BLaER1 treated with 17β-estradiol and CSF1 and Interleukin-3, amounts not matched to agents 10 nM and 100 nM (cell line): ENCODE measurements at regions not wholly inside any gene's neighbourhood (a gene's known extent, or its start where the extent isn't known, plus 50 kb on each side); places are given as distances from the start of the nearest gene placed in this dataset.

Source experiments
- H3K27ac ChIP-seq, 11 experiments: shearing (Covaris generic); formaldehyde crosslinking; 2 replicates each; pipeline ENCODE4 v1.8.1; 2022
- H3K27me3 ChIP-seq, 11 experiments: shearing (Covaris generic); formaldehyde crosslinking; 2 replicates each; pipeline ENCODE4 v1.8.1; 2022
- H3K36me3 ChIP-seq, 11 experiments: shearing (Covaris generic); formaldehyde crosslinking; 2 replicates each; pipeline ENCODE4 v1.8.1; 2022
- H3K4me1 ChIP-seq, 10 experiments: shearing (Covaris generic); formaldehyde crosslinking; 2 replicates each; pipeline ENCODE4 v1.8.1; 2022
- H3K4me2 ChIP-seq, 11 experiments: shearing (Covaris generic); formaldehyde crosslinking; 2 replicates each; pipeline ENCODE4 v1.8.1; 2022
- H3K4me3 ChIP-seq, 10 experiments: shearing (Covaris generic); formaldehyde crosslinking; 2 replicates each; pipeline ENCODE4 v1.8.1; 2022
- H3K9ac ChIP-seq, 11 experiments: shearing (Covaris generic); formaldehyde crosslinking; 2 replicates each; pipeline ENCODE4 v1.8.1; 2022
- H3K9me3 ChIP-seq, 11 experiments: shearing (Covaris generic); formaldehyde crosslinking; replicated peaks in 1 of 11; 2 replicates each; pipeline ENCODE4 v1.8.1; 2022
- H4K20me1 ChIP-seq, 11 experiments: shearing (Covaris generic); formaldehyde crosslinking; 2 replicates each; pipeline ENCODE4 v1.8.1; 2022
- Cebpa-rat ChIP-seq, 11 experiments: shearing (Covaris generic); IDR thresholded peaks; 2 replicates each; pipeline ENCODE4 v1.8.1; 2022

DNA sequence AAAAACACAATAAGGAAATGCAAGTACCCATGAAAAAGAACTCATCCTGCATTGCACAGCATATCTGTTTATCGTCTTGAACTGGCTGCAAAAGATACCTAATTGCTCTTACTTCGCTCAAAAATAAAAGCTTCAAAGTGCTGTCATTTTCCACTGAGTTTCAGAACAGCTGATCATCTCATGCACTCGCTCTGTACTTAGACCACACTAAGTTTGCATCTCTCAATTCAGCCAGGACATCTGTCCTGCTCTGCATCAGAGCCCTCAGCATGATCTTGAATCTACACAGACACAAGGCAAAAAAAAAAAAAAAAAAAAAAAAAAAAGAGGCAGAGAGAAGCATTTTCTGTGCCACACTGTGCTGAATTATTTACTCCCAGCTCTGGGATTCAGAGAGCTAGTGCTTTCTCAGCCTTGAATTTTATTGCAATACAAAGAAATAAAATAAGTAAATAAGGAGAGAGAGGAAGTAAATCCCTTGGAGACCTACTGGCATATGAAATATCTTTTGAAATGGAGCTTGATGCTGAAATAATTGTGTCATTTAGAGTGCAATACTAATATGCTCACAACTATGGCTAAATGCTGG lies 81.3 kb downstream of the PPP1R2C start:
- Histone ChIP-seq H3K4me1 (no peaks in the 10 kb centered on the region), H3K27me3 (peaks cover 96 to 100% (median 99%) of the 10 kb centered on the region in 11 experiments), H3K27ac (no peak overlapping the region), H4K20me1 (peaks cover 0 to 4% (median 0%) of the 10 kb centered on the region in 11 experiments; a peak in 4 of 22 replicates), H3K9me3 (no peaks in the 10 kb centered on the region; a peak in 1 of 22 replicates), H3K4me3 (no peak overlapping the region), H3K4me2 (no peak overlapping the region), H3K36me3 (no peaks in the 10 kb centered on the region), H3K9ac (no peak overlapping the region)
- TF ChIP-seq Cebpa-rat (IDR thresholded peaks at IDR 0.05): no peak

DNA sequence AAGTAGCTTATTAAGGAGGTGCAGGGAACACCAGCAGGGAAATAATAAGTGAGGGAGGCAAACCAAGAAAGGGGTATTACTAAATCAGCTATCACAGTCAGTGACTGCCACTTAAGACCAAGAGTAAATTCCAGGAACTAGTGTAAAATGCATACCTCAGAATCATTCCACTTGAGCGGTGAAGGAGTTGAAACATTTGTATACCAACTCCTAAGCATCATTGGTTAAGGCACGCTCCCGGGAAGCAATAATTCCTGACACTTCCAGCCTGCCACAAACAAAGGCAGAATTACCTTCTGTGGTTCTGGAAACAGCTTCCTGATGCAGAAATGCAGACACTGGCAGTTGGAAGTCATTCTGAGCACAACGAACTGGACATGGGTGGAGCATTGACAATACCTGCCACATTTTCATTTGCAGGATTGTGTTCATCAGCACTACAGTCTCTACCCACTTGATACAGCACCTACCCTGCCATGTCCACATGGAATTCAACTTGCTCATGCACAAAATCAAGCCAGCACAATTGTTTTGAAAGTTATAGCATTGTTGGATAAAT lies 82.1 kb downstream of the PPP1R2C start:
- Histone ChIP-seq H3K27me3 (peaks cover 96 to 100% (median 98%) of the 10 kb centered on the region in 11 experiments), H3K9ac (no peak overlapping the region), H4K20me1 (peaks cover 0 to 4% (median 0%) of the 10 kb centered on the region in 11 experiments; a peak in 4 of 22 replicates)

DNA sequence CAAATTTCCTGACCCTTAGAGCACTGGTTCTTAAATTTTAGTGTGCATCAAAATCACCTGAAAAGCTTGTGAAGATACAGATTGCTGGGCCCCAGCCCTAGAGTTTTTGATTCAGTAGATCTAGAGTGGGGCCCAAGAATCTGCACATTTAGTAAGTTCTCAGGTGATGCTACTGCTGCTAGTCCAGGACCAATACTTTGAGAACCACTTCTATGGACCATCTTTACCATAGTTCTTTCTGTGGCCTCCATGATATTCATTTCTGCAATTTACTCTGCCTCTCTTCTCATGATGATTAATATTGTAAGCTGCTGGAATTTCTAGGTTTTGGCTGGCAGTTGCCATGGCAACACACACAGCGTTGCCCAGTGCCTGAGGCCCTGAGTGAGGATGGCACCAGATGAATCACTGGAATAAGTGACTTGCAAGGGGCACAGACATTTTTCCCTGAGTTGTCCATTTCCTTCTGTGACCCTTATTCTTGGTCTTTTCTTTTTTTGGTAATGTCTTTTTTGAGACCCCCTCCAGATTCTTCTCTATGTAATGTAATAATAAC lies 83.6 kb downstream of the PPP1R2C start:
- Histone ChIP-seq H3K36me3 (no peaks in the 10 kb centered on the region), H3K27ac (no peak overlapping the region), H3K9me3 (no peaks in the 10 kb centered on the region; a peak in 1 of 22 replicates), H3K4me1 (no peaks in the 10 kb centered on the region), H3K9ac (no peak overlapping the region), H3K27me3 (peaks cover 84 to 99% (median 93%) of the 10 kb centered on the region in 11 experiments), H3K4me3 (no peak overlapping the region), H4K20me1 (peaks cover 0 to 4% (median 0%) of the 10 kb centered on the region in 11 experiments; a peak in 4 of 22 replicates), H3K4me2 (no peak overlapping the region)
- TF ChIP-seq Cebpa-rat (IDR thresholded peaks at IDR 0.05): no peak

More for the DNA sequence above, 82.1 kb downstream of the PPP1R2C start:
- no peaks in the 10 kb centered on the region; a peak in 1 of 22 replicates for H3K9me3 ChIP-seq
- no peaks in the 10 kb centered on the region for H3K36me3 ChIP-seq
- TF ChIP-seq Cebpa-rat (IDR thresholded peaks at IDR 0.05): no peak
- no peak overlapping the region for H3K27ac ChIP-seq
- no peaks in the 10 kb centered on the region for H3K4me1 ChIP-seq
- H3K4me2 ChIP-seq: no peak overlapping the region
- no peak overlapping the region for H3K4me3 ChIP-seq

DNA sequence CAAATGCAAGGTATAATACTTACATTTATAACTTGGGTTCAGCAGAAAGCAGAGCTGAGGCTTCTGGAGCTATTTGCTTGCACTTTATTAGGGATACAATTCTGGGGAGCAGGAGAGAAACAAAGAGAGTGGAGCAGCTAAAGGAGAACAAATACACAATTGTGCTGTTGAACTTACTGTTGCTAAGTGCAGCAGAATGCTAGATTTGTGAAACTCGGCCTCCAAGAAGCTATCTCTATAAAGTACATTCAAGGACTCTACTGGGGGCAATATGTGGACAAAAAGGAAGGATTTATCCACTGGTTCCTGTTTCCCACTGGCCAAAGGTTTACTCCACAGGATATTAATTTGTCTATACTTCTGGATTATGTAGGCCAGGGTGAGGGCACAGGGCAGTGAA lies 86.8 kb downstream of the PPP1R2C start:
- Histone ChIP-seq H3K4me2 (no peak overlapping the region), H3K9me3 (no peaks in the 10 kb centered on the region), H3K4me3 (no peak overlapping the region), H4K20me1 (no peaks in the 10 kb centered on the region; a peak in 1 of 22 replicates), H3K27ac (no peak overlapping the region), H3K4me1 (no peaks in the 10 kb centered on the region), H3K27me3 (peaks cover 75 to 97% (median 90%) of the 10 kb centered on the region in 11 experiments), H3K36me3 (no peaks in the 10 kb centered on the region), H3K9ac (no peak overlapping the region)
- no peak for TF ChIP-seq Cebpa-rat (IDR thresholded peaks at IDR 0.05)

DNA sequence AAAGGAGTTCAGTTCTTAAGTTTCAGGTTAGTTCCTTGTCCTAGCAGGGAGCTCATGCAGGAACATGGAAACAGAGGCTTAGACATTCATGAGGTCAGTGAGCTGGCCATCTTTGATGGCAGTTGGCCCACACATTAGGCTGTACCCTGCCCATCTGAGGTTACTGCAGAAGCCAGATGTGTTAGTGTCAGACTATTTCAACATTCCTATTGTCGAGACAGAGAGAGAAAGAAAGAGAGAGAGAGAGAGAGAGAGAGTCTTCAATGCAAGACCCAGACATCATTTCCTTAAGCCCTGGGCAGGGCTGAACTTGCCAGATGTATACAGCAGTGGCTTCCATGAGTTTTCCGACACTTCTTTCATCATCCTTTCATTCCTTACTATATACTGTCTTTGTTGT lies 91.3 kb downstream of the PPP1R2C start:
- no peak for TF ChIP-seq Cebpa-rat (IDR thresholded peaks at IDR 0.05)
- no peak overlapping the region for H3K4me3 ChIP-seq
- H3K4me1 ChIP-seq: no peaks in the 10 kb centered on the region
- H3K9me3 ChIP-seq: no peaks in the 10 kb centered on the region
- no peak overlapping the region for H3K27ac ChIP-seq
- no peak overlapping the region for H3K9ac ChIP-seq
- H3K27me3 ChIP-seq: peaks cover 70 to 94% (median 86%) of the 10 kb centered on the region in 11 experiments
- no peaks in the 10 kb centered on the region; a peak in 2 of 22 replicates for H4K20me1 ChIP-seq
- H3K36me3 ChIP-seq: no peaks in the 10 kb centered on the region
- no peak overlapping the region for H3K4me2 ChIP-seq

DNA sequence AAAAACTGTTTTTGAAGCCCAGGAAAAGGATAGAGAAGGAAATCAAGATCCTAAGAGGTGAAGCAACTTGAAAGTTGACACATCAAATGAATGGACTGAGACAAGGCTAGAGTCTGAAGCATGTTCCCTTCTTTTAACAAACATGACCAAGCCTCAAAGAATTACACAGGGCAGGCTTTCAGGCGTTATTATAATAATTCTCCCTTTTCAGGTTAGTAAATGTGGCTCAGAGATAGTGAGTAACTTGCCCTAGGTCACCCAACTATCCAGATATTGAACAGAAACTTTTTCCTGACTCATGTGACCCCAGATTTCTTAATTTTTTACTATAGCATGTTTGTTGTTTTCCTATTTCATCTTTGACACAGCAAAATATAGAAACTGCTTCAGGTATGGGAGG lies 91.7 kb downstream of the PPP1R2C start:
- TF ChIP-seq Cebpa-rat (IDR thresholded peaks at IDR 0.05): no peak
- peaks cover 71 to 94% (median 86%) of the 10 kb centered on the region in 11 experiments for H3K27me3 ChIP-seq
- no peak overlapping the region for H3K27ac ChIP-seq
- H3K4me1 ChIP-seq: no peaks in the 10 kb centered on the region
- no peak overlapping the region for H3K4me2 ChIP-seq
- no peaks in the 10 kb centered on the region; a peak in 2 of 22 replicates for H4K20me1 ChIP-seq
- H3K36me3 ChIP-seq: no peaks in the 10 kb centered on the region
- no peaks in the 10 kb centered on the region for H3K9me3 ChIP-seq
- H3K9ac ChIP-seq: no peak overlapping the region
- H3K4me3 ChIP-seq: no peak overlapping the region

DNA sequence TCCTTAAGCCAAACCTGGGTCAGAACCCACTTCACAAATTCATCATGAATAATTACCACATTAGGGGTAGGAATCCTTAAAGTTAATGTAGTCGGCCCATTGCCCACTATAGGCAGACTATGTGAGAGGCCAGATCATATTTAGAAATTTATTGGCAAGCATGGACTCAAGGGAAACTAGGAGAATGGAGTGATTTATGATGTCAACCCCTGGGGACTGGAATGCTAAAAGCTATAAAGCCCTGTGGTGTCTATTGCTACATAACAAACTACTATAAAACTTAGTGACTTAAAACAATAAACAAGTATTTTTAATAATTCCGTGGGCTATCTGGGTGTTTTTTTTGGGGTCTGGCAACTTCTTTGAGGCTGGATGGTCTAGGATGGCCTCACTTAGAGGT lies 93.9 kb downstream of the PPP1R2C start:
- no peak overlapping the region for H3K4me2 ChIP-seq
- H4K20me1 ChIP-seq: no peaks in the 10 kb centered on the region; a peak in 2 of 22 replicates
- TF ChIP-seq Cebpa-rat (IDR thresholded peaks at IDR 0.05): no peak
- H3K9me3 ChIP-seq: no peaks in the 10 kb centered on the region
- peaks cover 87 to 98% (median 96%) of the 10 kb centered on the region in 11 experiments for H3K27me3 ChIP-seq
- H3K36me3 ChIP-seq: no peaks in the 10 kb centered on the region
- H3K4me1 ChIP-seq: no peaks in the 10 kb centered on the region
- no peak overlapping the region for H3K27ac ChIP-seq
- H3K9ac ChIP-seq: no peak overlapping the region
- no peak overlapping the region for H3K4me3 ChIP-seq

DNA sequence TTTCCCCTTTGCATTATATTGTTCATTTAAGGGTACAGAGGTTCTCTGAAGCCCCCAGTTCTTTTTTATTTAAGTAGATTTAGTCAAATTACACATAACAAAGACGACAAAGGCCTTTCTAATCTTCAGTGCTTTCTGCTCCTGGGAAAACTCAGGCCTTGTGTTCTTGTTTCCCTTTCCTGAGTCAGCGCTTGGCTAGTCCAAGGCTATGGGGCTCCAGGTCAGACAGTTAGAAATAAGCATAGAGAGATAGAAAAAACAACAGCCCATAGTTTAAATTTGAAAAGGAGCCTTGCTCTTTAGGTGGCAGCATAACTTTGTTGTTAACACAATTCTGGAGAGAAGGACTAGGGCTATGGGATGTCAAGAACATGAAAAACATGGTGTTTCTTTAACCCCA lies 97.3 kb downstream of the PPP1R2C start:
- H3K27ac ChIP-seq: no peak overlapping the region
- H3K9me3 ChIP-seq: no peaks in the 10 kb centered on the region; a peak in 1 of 22 replicates
- H3K4me2 ChIP-seq: no peak overlapping the region
- H3K4me1 ChIP-seq: no peaks in the 10 kb centered on the region
- TF ChIP-seq Cebpa-rat (IDR thresholded peaks at IDR 0.05): no peak
- no peaks in the 10 kb centered on the region; a peak in 2 of 22 replicates for H4K20me1 ChIP-seq
- no peak overlapping the region for H3K4me3 ChIP-seq
- H3K9ac ChIP-seq: no peak overlapping the region
- peaks cover 89 to 98% (median 95%) of the 10 kb centered on the region in 11 experiments for H3K27me3 ChIP-seq
- no peaks in the 10 kb centered on the region for H3K36me3 ChIP-seq

DNA sequence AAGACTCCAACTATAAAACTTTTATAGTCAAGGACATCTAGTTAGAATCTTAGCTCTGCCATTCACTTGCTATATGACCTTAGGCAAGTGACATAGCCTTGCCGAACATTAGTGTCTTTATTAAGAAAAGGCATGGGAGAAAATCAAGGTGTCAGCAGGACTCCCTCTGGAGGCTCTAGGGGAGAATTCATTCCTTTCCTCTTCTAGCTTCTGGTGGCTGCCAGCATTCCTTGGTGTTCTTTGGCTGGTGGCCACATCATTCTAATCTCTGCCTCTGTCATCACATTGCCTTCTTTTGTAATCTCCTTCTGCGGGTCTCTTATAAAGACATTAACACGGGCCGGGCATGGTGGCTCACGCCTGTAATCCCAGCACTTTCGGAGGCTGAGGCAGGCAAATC lies 99.8 kb downstream of the PPP1R2C start:
- Histone ChIP-seq H3K27ac (no peak overlapping the region), H3K27me3 (peaks cover 87 to 100% (median 96%) of the 10 kb centered on the region in 11 experiments), H3K4me3 (no peak overlapping the region), H3K4me2 (no peak overlapping the region), H3K4me1 (no peaks in the 10 kb centered on the region), H3K9me3 (no peaks in the 10 kb centered on the region; a peak in 1 of 22 replicates), H3K36me3 (no peaks in the 10 kb centered on the region), H3K9ac (no peak overlapping the region), H4K20me1 (no peaks in the 10 kb centered on the region; a peak in 2 of 22 replicates)
- no peak for TF ChIP-seq Cebpa-rat (IDR thresholded peaks at IDR 0.05)
